HUDEP-2 (cell line): ENCODE measurements at regions not wholly inside any gene's neighbourhood (a gene's known extent, or its start where the extent isn't known, plus 50 kb on each side); places are given as distances from the start of the nearest gene placed in this dataset.
A peak's percentile ranks its signal among the peaks of the same experiment; 100 is the strongest.

Experiments used
- DNase-seq, 76 experiments: peaks; one replicate each; lab custom pipeline; 2025; ENCODE audit not compliant: unreplicated experiment in 76 of 76; lab: John Stamatoyannopoulos, UW

DNA sequence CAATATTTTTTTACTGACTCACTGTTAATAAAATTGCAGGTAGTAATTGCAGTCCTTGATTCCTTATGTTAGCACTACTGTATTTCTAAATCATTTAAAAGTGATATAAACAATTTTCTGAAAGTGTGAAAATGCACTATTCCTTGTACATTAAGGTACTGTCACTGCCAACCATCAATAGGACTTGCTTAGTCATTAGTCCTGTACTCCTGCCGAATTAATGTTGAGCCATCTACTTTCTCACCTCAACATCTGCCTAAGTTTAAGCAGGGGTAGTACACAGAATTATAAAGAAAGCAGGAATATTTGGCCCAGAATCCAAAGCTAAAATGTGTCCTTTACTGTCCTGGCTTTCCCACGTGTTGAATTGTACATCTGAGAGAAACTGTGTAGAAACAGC lies 87.0 kb upstream of the TRPC3 start:
- peak in 7 of 76 experiments; percentile 1 to 37 (median 10) for DNase-seq

DNA sequence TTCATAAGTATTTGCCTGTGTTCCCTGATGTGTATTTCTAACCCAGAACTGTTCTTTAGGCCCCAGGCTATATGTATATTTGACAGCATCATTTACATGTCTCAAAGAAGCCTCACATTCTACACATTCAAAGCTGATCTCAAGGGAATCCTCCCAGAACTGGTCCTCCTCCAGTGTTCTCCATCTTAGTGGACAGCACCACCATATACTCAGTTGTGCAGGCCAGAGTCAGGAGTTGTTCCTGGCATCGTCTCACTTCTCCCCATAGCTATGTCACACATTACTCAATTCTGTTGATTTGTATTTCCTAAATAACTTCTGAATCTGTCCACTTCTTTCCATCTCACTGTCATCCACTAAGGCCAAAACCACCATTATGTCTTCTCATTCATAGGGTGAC lies 82.8 kb upstream of the TRPC3 start:
- no peak for DNase-seq

GRCh38 chr4:122027203-122027602 lies 75.3 kb upstream of the TRPC3 start:
- no peak for DNase-seq

- DNase-seq, result no peak
These were observed 65.4 kb upstream of the TRPC3 start for GRCh38 chr4:122017296-122017695.

GRCh38 chr4:122015203-122015602 lies 63.3 kb upstream of the TRPC3 start:
- DNase-seq, result no peak

DNA sequence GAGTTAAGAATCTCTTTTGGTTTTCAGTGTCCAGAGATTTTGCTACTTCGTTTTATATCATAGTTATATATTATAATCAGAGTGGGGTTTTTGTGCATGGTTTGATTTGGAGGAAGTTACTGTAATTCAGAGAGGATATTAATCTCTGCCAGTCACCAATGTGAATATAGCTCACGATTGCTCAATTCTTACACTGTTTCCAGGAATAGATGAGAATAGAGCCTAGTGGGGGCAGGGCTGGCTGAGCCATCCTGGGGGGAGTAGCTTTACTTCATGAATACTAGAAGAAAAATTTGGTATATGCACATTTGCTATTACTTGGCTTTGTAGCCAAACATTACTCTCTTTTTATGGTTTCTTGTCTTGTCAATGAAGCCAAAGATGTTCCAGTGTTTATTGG lies 60.9 kb upstream of the TRPC3 start:
- DNase-seq, result no peak

DNA sequence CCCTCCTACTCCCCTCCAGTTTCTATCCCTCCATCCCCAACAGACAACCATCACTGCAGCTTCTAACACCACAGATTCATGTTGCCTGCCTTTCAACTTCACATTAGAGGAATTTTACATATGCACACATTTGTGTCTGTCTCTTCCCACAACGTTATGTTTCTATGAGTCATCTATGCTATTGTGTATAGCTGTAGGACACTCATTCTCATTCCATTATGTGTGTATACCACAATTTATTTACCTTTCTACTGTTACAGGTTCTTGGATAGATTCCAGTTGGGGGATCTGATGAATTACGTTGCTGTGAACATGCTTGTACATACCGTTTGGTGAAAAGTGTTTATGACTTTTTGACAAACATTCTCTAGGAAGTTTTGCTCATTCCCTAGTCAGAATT lies 58.8 kb upstream of the TRPC3 start:
- DNase-seq, result no peak

GRCh38 chr4:122009524-122009923 lies 57.7 kb upstream of the TRPC3 start:
- no peak for DNase-seq

DNA sequence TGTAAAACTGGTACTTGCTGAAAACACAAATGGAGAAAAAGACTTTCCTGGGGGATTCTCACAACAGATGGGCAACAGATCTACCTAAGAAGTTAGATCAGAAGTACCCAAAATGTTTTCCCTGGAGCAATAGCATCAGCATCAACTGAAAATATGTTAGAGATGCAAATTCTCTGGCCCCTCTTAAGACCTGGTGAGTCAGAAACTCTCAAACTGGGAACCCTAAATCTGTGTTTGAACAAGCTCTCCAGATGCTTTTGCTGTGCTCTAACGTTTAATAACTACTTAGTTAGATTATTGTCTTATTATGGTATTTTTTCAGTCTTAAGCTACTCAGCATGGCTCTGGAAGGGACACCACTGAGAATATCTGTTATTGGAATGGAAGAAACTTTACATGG lies 55.2 kb upstream of the TRPC3 start:
- DNase-seq, result no peak

DNA sequence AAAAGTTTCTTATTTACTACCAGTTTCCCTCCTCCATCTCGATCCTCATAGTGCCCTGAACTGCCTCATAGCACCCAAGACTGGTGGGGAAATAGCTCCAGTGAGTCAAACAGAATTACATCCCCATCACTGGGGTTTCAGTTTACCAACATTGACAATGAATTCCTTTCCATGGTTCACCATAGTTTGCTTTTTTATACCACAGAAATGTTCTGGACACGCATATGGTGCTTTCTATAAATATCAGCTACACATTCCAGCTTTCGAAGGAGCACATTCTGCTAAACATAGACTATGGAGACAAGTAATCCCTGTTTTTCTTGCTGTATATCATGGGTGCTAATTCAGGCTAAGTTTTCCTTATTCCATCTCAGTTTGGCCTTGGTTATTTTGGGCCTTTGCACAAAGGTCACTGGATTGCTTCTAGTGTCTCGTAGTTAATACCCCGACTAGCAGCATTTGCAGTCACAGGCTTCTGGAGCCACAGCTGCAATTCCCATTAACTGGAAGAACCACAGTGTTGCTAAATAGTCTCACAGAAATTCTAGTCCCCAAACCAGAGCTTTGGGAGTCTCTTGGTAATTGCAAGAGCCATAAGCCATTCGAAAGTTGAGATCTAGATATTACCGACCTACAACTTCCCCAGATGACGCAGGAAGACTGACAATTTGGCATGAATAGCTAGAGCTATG lies 53.4 kb upstream of the TRPC3 start:
- no peak for DNase-seq

GRCh38 chr4:122003335-122003734 lies 51.5 kb upstream of the TRPC3 start:
- peak in 30 of 76 experiments; percentile 0 to 63 (median 12) for DNase-seq
